SK-N-SH (cell line): ENCODE measurements at regions not wholly inside any gene's neighbourhood (a gene's known extent, or its start where the extent isn't known, plus 50 kb on each side); places are given as distances from the start of the nearest gene placed in this dataset.

ENCODE experiments used
- CTCF ChIA-PET: fragments of 300-600, 350-600 bp; formaldehyde crosslinking; extraction: SDS; loops from one replicate; lab custom pipeline; 2021; lab: Yijun Ruan, JAX
- POLR2A ChIA-PET: fragments of 350-600 bp; sonication (Branson Sonifier 250); formaldehyde crosslinking; extraction: SDS; loops from one replicate; lab custom pipeline; 2020; ENCODE audit warnings: antibody characterized with exemption, inconsistent platforms; lab: Yijun Ruan, JAX
- DNase-seq: peaks from one replicate; pipeline ENCODE4 v3.0.0; 2012
- H2AFZ ChIP-seq: fragments of 200-600 bp; sonication (generic); 2 replicates; pipeline ENCODE4 v1.8.1; 2016; ENCODE audit warnings: antibody characterized with exemption, mild to moderate bottlenecking, low read depth
- H3F3A ChIP-seq: fragments of 200-600 bp; sonication (generic); replicated peaks from 2 replicates; pipeline ENCODE3; 2016; ENCODE audit warnings: antibody characterized with exemption, mild to moderate bottlenecking; ENCODE audit not compliant: insufficient read depth
- H3K27ac ChIP-seq, 2 experiments: fragments of 200-500 bp in 1 of 2; fragments of 200-600 bp in 1 of 2; sonication (Bioruptor generic) in 1 of 2; sonication (generic), shearing (Covaris generic) in 1 of 2; 2 replicates each; pipeline versions ENCODE4 v1.5.1 to v1.6.1; 2014 to 2016; ENCODE audit warnings: low read depth in 2 of 2, inconsistent platforms in 1 of 2, low read length in 1 of 2, mild to moderate bottlenecking in 1 of 2, mixed read lengths in 1 of 2
- H3K27me3 ChIP-seq: fragments of 200-600 bp; sonication (generic), shearing (Covaris generic); 2 replicates; pipeline ENCODE4 v1.6.1; 2016; ENCODE audit warnings: mixed run types; ENCODE audit not compliant: insufficient read depth
- H3K36me3 ChIP-seq, 2 experiments: fragments of 200-500 bp in 1 of 2; fragments of 200-600 bp in 1 of 2; sonication (Bioruptor generic) in 1 of 2; sonication (generic) in 1 of 2; replicated peaks in 1 of 2; 2 replicates each; pipeline versions ENCODE3 to v1.5.1; 2014 to 2016; ENCODE audit warnings: low read length in 1 of 2, mild to moderate bottlenecking in 1 of 2; ENCODE audit not compliant: insufficient read depth in 2 of 2, control insufficient read depth in 1 of 2
- H3K4me1 ChIP-seq, 2 experiments: fragments of 200-500 bp in 1 of 2; fragments of 200-600 bp in 1 of 2; sonication (Bioruptor generic) in 1 of 2; sonication (generic), shearing (Covaris generic) in 1 of 2; 2 replicates each; pipeline versions ENCODE4 v1.5.1 to v1.6.1; 2014 to 2016; ENCODE audit warnings: low read depth in 1 of 2, low read length in 1 of 2, mixed run types in 1 of 2; ENCODE audit not compliant: insufficient read depth in 2 of 2, control insufficient read depth in 1 of 2
- H3K4me2 ChIP-seq: fragments of 200-600 bp; sonication (generic), shearing (Covaris generic); 2 replicates; pipeline ENCODE4 v1.6.1; 2017; ENCODE audit warnings: mixed run types
- H3K4me3 ChIP-seq, 2 experiments: fragments of 200-500 bp in 1 of 2; fragments of 200-600 bp in 1 of 2; sonication (Bioruptor generic) in 1 of 2; sonication (generic), shearing (Covaris generic) in 1 of 2; 2 replicates each; pipeline versions ENCODE4 v1.5.1 to v1.8.1; 2014 to 2016; ENCODE audit warnings: low read depth in 2 of 2, inconsistent platforms in 1 of 2, low read length in 1 of 2, mild to moderate bottlenecking in 1 of 2, mixed read lengths in 1 of 2, moderate library complexity in 1 of 2
- H3K79me2 ChIP-seq: fragments of 200-600 bp; sonication (generic); 2 replicates; pipeline ENCODE4 v1.8.1; 2017; ENCODE audit warnings: mild to moderate bottlenecking; ENCODE audit not compliant: insufficient read depth
- H3K9ac ChIP-seq: fragments of 200-600 bp; sonication (generic); 2 replicates; pipeline ENCODE4 v1.6.1; 2017; ENCODE audit warnings: mixed run types
- H3K9me2 ChIP-seq: fragments of 200-600 bp; sonication (generic); 2 replicates; pipeline ENCODE4 v1.6.1; 2017; ENCODE audit warnings: mixed run types
- H3K9me3 ChIP-seq: fragments of 200-600 bp; sonication (generic); 2 replicates; pipeline ENCODE4 v1.6.1; 2017; ENCODE audit warnings: mixed run types, mild to moderate bottlenecking, moderate library complexity
- H4K20me1 ChIP-seq: fragments of 200-600 bp; sonication (generic); 2 replicates; pipeline ENCODE4 v1.6.1; 2017; ENCODE audit warnings: mild to moderate bottlenecking, mixed run types; ENCODE audit not compliant: insufficient read depth
- CHD2 ChIP-seq: fragments of 150-350 bp; IDR thresholded peaks from 2 replicates; pipeline ENCODE4 v1.6.1; 2018; ENCODE audit warnings: low read length; ENCODE audit not compliant: partially characterized antibody
- ELF1 ChIP-seq: IDR thresholded peaks from 2 replicates; pipeline ENCODE4 v1.4.0; 2012
- EZH2phosphoT487 ChIP-seq: fragments of 200-600 bp; sonication (generic); IDR thresholded peaks from 2 replicates; pipeline ENCODE4 v1.6.1; 2017; ENCODE audit warnings: low read depth, mixed run types, mild to moderate bottlenecking, antibody characterized with exemption, moderate library complexity, borderline replicate concordance
- FOSL2 ChIP-seq: IDR thresholded peaks from 2 replicates; pipeline ENCODE4 v1.4.0; 2012; ENCODE audit warnings: low read depth, mild to moderate bottlenecking, moderate library complexity, borderline replicate concordance
- FOXJ3 ChIP-seq: sonication (generic); formaldehyde crosslinking; IDR thresholded peaks from 2 replicates; pipeline ENCODE4 v1.5.1; 2020; ENCODE audit warnings: mild to moderate bottlenecking, missing genetic modification reagents
- GABPA ChIP-seq: IDR thresholded peaks from 2 replicates; pipeline ENCODE4 v1.4.0; 2012; ENCODE audit warnings: low read depth, mild to moderate bottlenecking
- GATA2 ChIP-seq: sonication (generic); formaldehyde crosslinking; IDR thresholded peaks from 2 replicates; pipeline ENCODE4 v1.5.0; 2020; ENCODE audit warnings: mild to moderate bottlenecking, missing genetic modification reagents
- MEF2A ChIP-seq: IDR thresholded peaks from 2 replicates; pipeline ENCODE4 v1.4.0; 2012; ENCODE audit warnings: low read depth, borderline replicate concordance
- NFIC ChIP-seq: IDR thresholded peaks from 2 replicates; pipeline ENCODE4 v1.4.0; 2012; ENCODE audit warnings: borderline replicate concordance
- POLR2AphosphoS5 ChIP-seq: IDR thresholded peaks from 2 replicates; pipeline ENCODE4 v1.6.1; 2012; ENCODE audit warnings: low read depth, low read length
- RAD21 ChIP-seq: IDR thresholded peaks from 2 replicates; pipeline ENCODE4 v1.6.1; 2012; ENCODE audit warnings: mild to moderate bottlenecking, low read length
- RFX5 ChIP-seq: IDR thresholded peaks from 2 replicates; pipeline ENCODE4 v1.6.1; 2012; ENCODE audit warnings: mild to moderate bottlenecking, improper control_type of control experiment, low read length
- RXRA ChIP-seq: IDR thresholded peaks from 2 replicates; pipeline ENCODE4 v1.4.0; 2012; ENCODE audit warnings: low read depth, mild to moderate bottlenecking, borderline replicate concordance
- TAF1 ChIP-seq: IDR thresholded peaks from 2 replicates; pipeline ENCODE4 v1.6.1; 2012; ENCODE audit warnings: low read depth, mild to moderate bottlenecking, low read length, moderate library complexity, borderline replicate concordance
- TCF12 ChIP-seq: IDR thresholded peaks from 2 replicates; pipeline ENCODE4 v1.4.0; 2012
- TEAD4 ChIP-seq: IDR thresholded peaks from 2 replicates; pipeline ENCODE4 v1.4.0; 2012; ENCODE audit warnings: mild to moderate bottlenecking, borderline replicate concordance; ENCODE audit not compliant: insufficient read depth
- WGBS: methylation state at CpG from one replicate; pipeline ENCODE4 v1.1.6; 2017; ENCODE audit warnings: low lambda C conversion rate; 5-methylcytosine and 5-hydroxymethylcytosine counted together
- TF ChIP-seq, protein P1 (sequence below): fragments of 150-350 bp; IDR thresholded peaks from 2 replicates; pipeline ENCODE4 v1.6.1; 2016; ENCODE audit warnings: mild to moderate bottlenecking, low read depth, low read length
- TF ChIP-seq, protein P2 (sequence below): IDR thresholded peaks from 2 replicates; pipeline ENCODE4 v1.4.0; 2012; ENCODE audit warnings: low read depth, borderline replicate concordance
- TF ChIP-seq, protein P3 (sequence below): fragments of 200-600 bp; sonication (generic); IDR thresholded peaks from 2 replicates; pipeline ENCODE4 v1.6.1; 2017; ENCODE audit warnings: antibody characterized with exemption, mild to moderate bottlenecking, moderate library complexity
- TF ChIP-seq, protein P4 (sequence below): fragments of 150-350 bp; IDR thresholded peaks from 2 replicates; pipeline ENCODE4 v1.6.1; 2017; ENCODE audit warnings: antibody characterized with exemption, low read length, low read depth, borderline replicate concordance

DNA sequence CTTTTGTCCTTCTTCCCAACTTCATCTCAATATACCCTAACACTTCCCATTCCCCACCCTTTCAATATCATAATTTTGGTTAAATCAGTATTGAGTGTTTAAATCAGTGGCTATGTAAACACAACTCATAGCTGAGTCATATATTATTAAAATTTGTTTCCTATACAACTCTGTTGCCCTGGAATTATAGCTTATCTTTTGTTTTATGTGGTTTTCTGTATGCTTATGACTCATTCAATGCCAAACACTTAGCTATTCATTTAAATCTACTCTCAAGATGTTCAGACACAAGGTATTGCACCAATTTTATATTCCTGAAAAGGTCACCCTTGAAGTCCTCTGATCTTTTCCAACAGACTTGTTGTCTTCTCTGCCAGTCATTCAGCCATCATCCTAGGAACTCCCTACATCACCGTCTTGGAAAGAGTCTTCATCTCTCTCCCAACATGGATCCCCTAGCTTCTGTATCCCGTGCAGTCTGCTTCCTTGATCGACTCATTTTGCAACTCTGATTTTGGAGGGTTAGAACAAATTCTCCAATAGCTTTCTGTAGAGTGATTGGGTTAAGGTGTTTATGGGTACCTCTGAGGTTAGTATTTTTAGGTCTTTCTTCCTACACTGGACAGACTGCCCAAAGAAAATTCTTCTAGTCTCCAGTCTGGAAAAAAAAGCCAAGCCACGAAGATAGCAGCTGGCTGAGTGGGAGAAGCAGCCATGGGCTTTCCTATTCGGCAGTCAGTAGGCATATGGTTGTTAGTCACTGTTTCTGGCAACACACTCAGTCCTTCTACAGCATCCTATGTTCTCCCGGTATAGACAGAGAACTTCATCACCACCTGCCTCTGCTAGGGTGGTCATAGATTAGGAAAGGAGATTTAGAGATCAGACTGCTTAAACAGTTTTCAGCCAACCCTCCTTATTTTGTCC is 102.1 kb downstream of the CRPPA start:
- CTCF ChIA-PET, result no interaction called here

More for the DNA sequence above, 102.1 kb downstream of the CRPPA start:
- no peaks in the 10 kb centered on the region for H3K79me2 ChIP-seq
- no peak overlapping the region for H3K9ac ChIP-seq
- no peak overlapping the region for H3K4me2 ChIP-seq
- no peak for DNase-seq
- H3K27me3 ChIP-seq, result no peaks in the 10 kb centered on the region
- H3K9me2 ChIP-seq, result no peaks in the 10 kb centered on the region
- H3K4me3 ChIP-seq, result no peak overlapping the region
- no peaks in the 10 kb centered on the region for H3K36me3 ChIP-seq
- TF ChIP-seq TCF12, result no peak
- no peak for TF ChIP-seq ELF1
- no peak for TF ChIP-seq TEAD4
- no peak for TF ChIP-seq TAF1
- no peak for TF ChIP-seq RFX5
- no peak for TF ChIP-seq GABPA
- TF ChIP-seq FOXJ3 (CRISPR knock-in tag), result no peak
- TF ChIP-seq FOSL2, result no peak
- TF ChIP-seq, protein P1, sequence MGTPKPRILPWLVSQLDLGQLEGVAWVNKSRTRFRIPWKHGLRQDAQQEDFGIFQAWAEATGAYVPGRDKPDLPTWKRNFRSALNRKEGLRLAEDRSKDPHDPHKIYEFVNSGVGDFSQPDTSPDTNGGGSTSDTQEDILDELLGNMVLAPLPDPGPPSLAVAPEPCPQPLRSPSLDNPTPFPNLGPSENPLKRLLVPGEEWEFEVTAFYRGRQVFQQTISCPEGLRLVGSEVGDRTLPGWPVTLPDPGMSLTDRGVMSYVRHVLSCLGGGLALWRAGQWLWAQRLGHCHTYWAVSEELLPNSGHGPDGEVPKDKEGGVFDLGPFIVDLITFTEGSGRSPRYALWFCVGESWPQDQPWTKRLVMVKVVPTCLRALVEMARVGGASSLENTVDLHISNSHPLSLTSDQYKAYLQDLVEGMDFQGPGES, result no peak
- TF ChIP-seq RXRA, result no peak
- TF ChIP-seq, protein P2, sequence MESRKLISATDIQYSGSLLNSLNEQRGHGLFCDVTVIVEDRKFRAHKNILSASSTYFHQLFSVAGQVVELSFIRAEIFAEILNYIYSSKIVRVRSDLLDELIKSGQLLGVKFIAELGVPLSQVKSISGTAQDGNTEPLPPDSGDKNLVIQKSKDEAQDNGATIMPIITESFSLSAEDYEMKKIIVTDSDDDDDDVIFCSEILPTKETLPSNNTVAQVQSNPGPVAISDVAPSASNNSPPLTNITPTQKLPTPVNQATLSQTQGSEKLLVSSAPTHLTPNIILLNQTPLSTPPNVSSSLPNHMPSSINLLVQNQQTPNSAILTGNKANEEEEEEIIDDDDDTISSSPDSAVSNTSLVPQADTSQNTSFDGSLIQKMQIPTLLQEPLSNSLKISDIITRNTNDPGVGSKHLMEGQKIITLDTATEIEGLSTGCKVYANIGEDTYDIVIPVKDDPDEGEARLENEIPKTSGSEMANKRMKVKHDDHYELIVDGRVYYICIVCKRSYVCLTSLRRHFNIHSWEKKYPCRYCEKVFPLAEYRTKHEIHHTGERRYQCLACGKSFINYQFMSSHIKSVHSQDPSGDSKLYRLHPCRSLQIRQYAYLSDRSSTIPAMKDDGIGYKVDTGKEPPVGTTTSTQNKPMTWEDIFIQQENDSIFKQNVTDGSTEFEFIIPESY, result no peak
- TF ChIP-seq, protein P3, sequence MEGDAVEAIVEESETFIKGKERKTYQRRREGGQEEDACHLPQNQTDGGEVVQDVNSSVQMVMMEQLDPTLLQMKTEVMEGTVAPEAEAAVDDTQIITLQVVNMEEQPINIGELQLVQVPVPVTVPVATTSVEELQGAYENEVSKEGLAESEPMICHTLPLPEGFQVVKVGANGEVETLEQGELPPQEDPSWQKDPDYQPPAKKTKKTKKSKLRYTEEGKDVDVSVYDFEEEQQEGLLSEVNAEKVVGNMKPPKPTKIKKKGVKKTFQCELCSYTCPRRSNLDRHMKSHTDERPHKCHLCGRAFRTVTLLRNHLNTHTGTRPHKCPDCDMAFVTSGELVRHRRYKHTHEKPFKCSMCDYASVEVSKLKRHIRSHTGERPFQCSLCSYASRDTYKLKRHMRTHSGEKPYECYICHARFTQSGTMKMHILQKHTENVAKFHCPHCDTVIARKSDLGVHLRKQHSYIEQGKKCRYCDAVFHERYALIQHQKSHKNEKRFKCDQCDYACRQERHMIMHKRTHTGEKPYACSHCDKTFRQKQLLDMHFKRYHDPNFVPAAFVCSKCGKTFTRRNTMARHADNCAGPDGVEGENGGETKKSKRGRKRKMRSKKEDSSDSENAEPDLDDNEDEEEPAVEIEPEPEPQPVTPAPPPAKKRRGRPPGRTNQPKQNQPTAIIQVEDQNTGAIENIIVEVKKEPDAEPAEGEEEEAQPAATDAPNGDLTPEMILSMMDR, result no peak
- TF ChIP-seq RAD21, result no peak
- TF ChIP-seq, protein P4, sequence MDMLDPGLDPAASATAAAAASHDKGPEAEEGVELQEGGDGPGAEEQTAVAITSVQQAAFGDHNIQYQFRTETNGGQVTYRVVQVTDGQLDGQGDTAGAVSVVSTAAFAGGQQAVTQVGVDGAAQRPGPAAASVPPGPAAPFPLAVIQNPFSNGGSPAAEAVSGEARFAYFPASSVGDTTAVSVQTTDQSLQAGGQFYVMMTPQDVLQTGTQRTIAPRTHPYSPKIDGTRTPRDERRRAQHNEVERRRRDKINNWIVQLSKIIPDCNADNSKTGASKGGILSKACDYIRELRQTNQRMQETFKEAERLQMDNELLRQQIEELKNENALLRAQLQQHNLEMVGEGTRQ, result no peak
- TF ChIP-seq GATA2 (CRISPR knock-in tag), result no peak
- no peak for TF ChIP-seq MEF2A
- no peak for TF ChIP-seq CHD2
- no peak for TF ChIP-seq POLR2AphosphoS5
- TF ChIP-seq NFIC, result no peak
- no peak for TF ChIP-seq EZH2phosphoT487
- no peaks in the 10 kb centered on the region for H3K9me3 ChIP-seq
- 21% methylated on average over 6 of the region's 6 CpGs for WGBS
- H2AFZ ChIP-seq, result no peak overlapping the region
- H3K4me1 ChIP-seq, result peaks cover 0 to 6% of the 10 kb centered on the region in 2 experiments; a peak in 2 of 4 replicates
- H4K20me1 ChIP-seq, result no peaks in the 10 kb centered on the region
- no peaks in the 10 kb centered on the region for H3F3A ChIP-seq
- POLR2A ChIA-PET, result no interaction called here
- H3K27ac ChIP-seq, result no peak overlapping the region
